ENCODE measurements at regions not wholly inside any gene's neighbourhood (a gene's known extent, or its start where the extent isn't known, plus 50 kb on each side); places are given as distances from the start of the nearest gene placed in this dataset.

GRCh38 chr6:163643866-163644265 is 229.3 kb downstream of the QKI start:
- Mint-ChIP-seq H3K36me3 (ENCODE audit: low read depth) (no peaks in the 10 kb centered on the region), H3K4me1 (no peaks in the 10 kb centered on the region), H3K27me3 (no peaks in the 10 kb centered on the region), H3K27ac (no peak overlapping the region), H3K4me3 (no peak overlapping the region), H3K9me3 (no peaks in the 10 kb centered on the region)
- no peak for DNase-seq
- intact Hi-C loops (cut with micrococcal nuclease), result no loop called here

- Mint-ChIP-seq H3K9me3 (no peaks in the 10 kb centered on the region), H3K4me1 (no peaks in the 10 kb centered on the region), H3K27me3 (no peaks in the 10 kb centered on the region), H3K27ac (no peak overlapping the region), H3K4me3 (no peak overlapping the region), H3K36me3 (ENCODE audit: low read depth) (no peaks in the 10 kb centered on the region)
- intact Hi-C loops (cut with micrococcal nuclease), result no loop called here
- DNase-seq, result no peak
These were observed 227.2 kb downstream of the QKI start for GRCh38 chr6:163641706-163642105.

GRCh38 chr6:163640641-163641040 is 226.1 kb downstream of the QKI start:
- Mint-ChIP-seq H3K36me3 (ENCODE audit: low read depth) (no peaks in the 10 kb centered on the region), H3K27me3 (no peaks in the 10 kb centered on the region), H3K4me1 (no peaks in the 10 kb centered on the region), H3K4me3 (no peak overlapping the region), H3K27ac (no peak overlapping the region), H3K9me3 (no peaks in the 10 kb centered on the region)
- intact Hi-C loops (cut with micrococcal nuclease), result no loop called here
- no peak for DNase-seq

GRCh38 chr6:163637524-163637923 is 223.0 kb downstream of the QKI start:
- Mint-ChIP-seq H3K9me3 (no peaks in the 10 kb centered on the region), H3K36me3 (ENCODE audit: low read depth) (no peaks in the 10 kb centered on the region), H3K4me1 (no peaks in the 10 kb centered on the region), H3K27me3 (no peaks in the 10 kb centered on the region), H3K27ac (no peak overlapping the region), H3K4me3 (no peak overlapping the region)
- intact Hi-C loops (cut with micrococcal nuclease), result no loop called here
- DNase-seq, result no peak

GRCh38 chr6:163635731-163636364 is 221.3 kb downstream of the QKI start:
- intact Hi-C loops (cut with micrococcal nuclease), result no loop called here
- Mint-ChIP-seq H3K4me1 (no peaks in the 10 kb centered on the region), H3K4me3 (no peak overlapping the region), H3K27me3 (peaks cover 5% of the 10 kb centered on the region), H3K36me3 (ENCODE audit: low read depth) (no peaks in the 10 kb centered on the region), H3K27ac (no peak overlapping the region), H3K9me3 (no peaks in the 10 kb centered on the region)
- no peak for DNase-seq

GRCh38 chr6:163635315-163635714 is 220.8 kb downstream of the QKI start:
- no peaks in the 10 kb centered on the region for H3K4me1 Mint-ChIP-seq
- intact Hi-C loops (cut with micrococcal nuclease), result no loop called here
- no peak overlapping the region for H3K27ac Mint-ChIP-seq
- no peak overlapping the region for H3K4me3 Mint-ChIP-seq
- H3K9me3 Mint-ChIP-seq, result no peaks in the 10 kb centered on the region
- no peaks in the 10 kb centered on the region for H3K36me3 Mint-ChIP-seq (ENCODE audit: low read depth)
- no peak for DNase-seq
- peaks cover 5% of the 10 kb centered on the region for H3K27me3 Mint-ChIP-seq

GRCh38 chr6:163634211-163635171 is 220.0 kb downstream of the QKI start:
- Mint-ChIP-seq H3K4me3 (no peak overlapping the region), H3K27ac (no peak overlapping the region), H3K27me3 (peaks cover 11% of the 10 kb centered on the region), H3K9me3 (no peaks in the 10 kb centered on the region), H3K36me3 (ENCODE audit: low read depth) (no peaks in the 10 kb centered on the region), H3K4me1 (no peaks in the 10 kb centered on the region)
- intact Hi-C loops (cut with micrococcal nuclease), result no loop called here
- no peak for DNase-seq

- no peaks in the 10 kb centered on the region for H3K36me3 Mint-ChIP-seq (ENCODE audit: low read depth)
- intact Hi-C loops (cut with micrococcal nuclease), result no loop called here
- H3K4me3 Mint-ChIP-seq, result no peak overlapping the region
- H3K4me1 Mint-ChIP-seq, result no peaks in the 10 kb centered on the region
- peaks cover 11% of the 10 kb centered on the region for H3K27me3 Mint-ChIP-seq
- no peak for DNase-seq
- no peaks in the 10 kb centered on the region for H3K9me3 Mint-ChIP-seq
- H3K27ac Mint-ChIP-seq, result no peak overlapping the region
These were observed 216.5 kb downstream of the QKI start for GRCh38 chr6:163630991-163631390.

- H3K36me3 Mint-ChIP-seq (ENCODE audit: low read depth), result no peaks in the 10 kb centered on the region
- DNase-seq, result no peak
- no peak overlapping the region for H3K4me3 Mint-ChIP-seq
- H3K27ac Mint-ChIP-seq, result no peak overlapping the region
- intact Hi-C loops (cut with micrococcal nuclease), result no loop called here
- no peaks in the 10 kb centered on the region for H3K9me3 Mint-ChIP-seq
- H3K4me1 Mint-ChIP-seq, result no peaks in the 10 kb centered on the region
- H3K27me3 Mint-ChIP-seq, result peaks cover 11% of the 10 kb centered on the region
These were observed 216.1 kb downstream of the QKI start for GRCh38 chr6:163630572-163630971.

GRCh38 chr6:163630096-163630495 is 215.6 kb downstream of the QKI start:
- Mint-ChIP-seq H3K27me3 (peaks cover 11% of the 10 kb centered on the region), H3K4me1 (no peaks in the 10 kb centered on the region), H3K27ac (no peak overlapping the region), H3K4me3 (no peak overlapping the region), H3K36me3 (ENCODE audit: low read depth) (no peaks in the 10 kb centered on the region), H3K9me3 (no peaks in the 10 kb centered on the region)
- intact Hi-C loops (cut with micrococcal nuclease), result no loop called here
- no peak for DNase-seq
